ENCODE measurements at regions not wholly inside any gene's neighbourhood (a gene's known extent, or its start where the extent isn't known, plus 50 kb on each side); places are given as distances from the start of the nearest gene placed in this dataset.

DNA sequence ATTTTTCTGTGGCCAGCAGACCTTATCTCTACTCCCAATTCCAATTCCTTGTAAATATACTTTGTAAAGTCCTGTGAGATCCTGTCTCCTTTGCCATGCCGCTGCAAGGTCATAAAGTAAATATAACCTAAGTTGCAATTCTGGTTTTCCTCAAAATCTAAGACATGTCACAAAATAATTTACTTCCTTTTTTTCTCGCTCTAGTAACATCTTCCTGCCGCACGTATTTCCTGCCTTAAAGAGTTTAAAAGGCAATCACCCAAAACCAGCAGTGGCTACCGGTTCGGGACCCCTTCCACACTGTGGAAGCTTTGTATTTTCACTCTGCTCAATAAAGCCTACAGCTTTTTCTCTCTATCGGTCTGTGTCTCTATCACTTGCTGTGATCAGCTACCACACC, 832.0 kb upstream of the SLITRK5 start:
- TF ChIP-seq, protein P1, sequence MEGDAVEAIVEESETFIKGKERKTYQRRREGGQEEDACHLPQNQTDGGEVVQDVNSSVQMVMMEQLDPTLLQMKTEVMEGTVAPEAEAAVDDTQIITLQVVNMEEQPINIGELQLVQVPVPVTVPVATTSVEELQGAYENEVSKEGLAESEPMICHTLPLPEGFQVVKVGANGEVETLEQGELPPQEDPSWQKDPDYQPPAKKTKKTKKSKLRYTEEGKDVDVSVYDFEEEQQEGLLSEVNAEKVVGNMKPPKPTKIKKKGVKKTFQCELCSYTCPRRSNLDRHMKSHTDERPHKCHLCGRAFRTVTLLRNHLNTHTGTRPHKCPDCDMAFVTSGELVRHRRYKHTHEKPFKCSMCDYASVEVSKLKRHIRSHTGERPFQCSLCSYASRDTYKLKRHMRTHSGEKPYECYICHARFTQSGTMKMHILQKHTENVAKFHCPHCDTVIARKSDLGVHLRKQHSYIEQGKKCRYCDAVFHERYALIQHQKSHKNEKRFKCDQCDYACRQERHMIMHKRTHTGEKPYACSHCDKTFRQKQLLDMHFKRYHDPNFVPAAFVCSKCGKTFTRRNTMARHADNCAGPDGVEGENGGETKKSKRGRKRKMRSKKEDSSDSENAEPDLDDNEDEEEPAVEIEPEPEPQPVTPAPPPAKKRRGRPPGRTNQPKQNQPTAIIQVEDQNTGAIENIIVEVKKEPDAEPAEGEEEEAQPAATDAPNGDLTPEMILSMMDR (IDR thresholded peaks at IDR 0.05) = no peak
- no peak for TF ChIP-seq EZH2phosphoT487 (IDR thresholded peaks at IDR 0.05)
- Histone ChIP-seq H3F3A (ENCODE audit: low read depth) (no peaks in the 10 kb centered on the region), H3K36me3 (no peaks in the 10 kb centered on the region), H4K20me1 (ENCODE audit: low read depth) (no peaks in the 10 kb centered on the region), H2AFZ (replicated peaks) (no peak overlapping the region), H3K4me1 (no peaks in the 10 kb centered on the region), H3K9me3 (ENCODE audit: low read depth) (no peaks in the 10 kb centered on the region), H3K27me3 (no peaks in the 10 kb centered on the region), H3K27ac (no peak overlapping the region), H3K4me2 (no peak overlapping the region), H3K4me3 (no peak overlapping the region), H3K79me2 (ENCODE audit: low read depth) (no peaks in the 10 kb centered on the region), H3K9ac (no peak overlapping the region)
- Mint-ChIP-seq H3K27ac (no peak overlapping the region), H3K27me3 (ENCODE audit: insufficient read depth, low read depth) (no peaks in the 10 kb centered on the region), H3K4me1 (no peaks in the 10 kb centered on the region), H3K36me3 (peaks cover 2% of the 10 kb centered on the region), H3K9me3 (peaks cover 16% of the 10 kb centered on the region), H3K4me3 (no peak overlapping the region)
- no peak for DNase-seq (ENCODE audit: low spot score)

DNA sequence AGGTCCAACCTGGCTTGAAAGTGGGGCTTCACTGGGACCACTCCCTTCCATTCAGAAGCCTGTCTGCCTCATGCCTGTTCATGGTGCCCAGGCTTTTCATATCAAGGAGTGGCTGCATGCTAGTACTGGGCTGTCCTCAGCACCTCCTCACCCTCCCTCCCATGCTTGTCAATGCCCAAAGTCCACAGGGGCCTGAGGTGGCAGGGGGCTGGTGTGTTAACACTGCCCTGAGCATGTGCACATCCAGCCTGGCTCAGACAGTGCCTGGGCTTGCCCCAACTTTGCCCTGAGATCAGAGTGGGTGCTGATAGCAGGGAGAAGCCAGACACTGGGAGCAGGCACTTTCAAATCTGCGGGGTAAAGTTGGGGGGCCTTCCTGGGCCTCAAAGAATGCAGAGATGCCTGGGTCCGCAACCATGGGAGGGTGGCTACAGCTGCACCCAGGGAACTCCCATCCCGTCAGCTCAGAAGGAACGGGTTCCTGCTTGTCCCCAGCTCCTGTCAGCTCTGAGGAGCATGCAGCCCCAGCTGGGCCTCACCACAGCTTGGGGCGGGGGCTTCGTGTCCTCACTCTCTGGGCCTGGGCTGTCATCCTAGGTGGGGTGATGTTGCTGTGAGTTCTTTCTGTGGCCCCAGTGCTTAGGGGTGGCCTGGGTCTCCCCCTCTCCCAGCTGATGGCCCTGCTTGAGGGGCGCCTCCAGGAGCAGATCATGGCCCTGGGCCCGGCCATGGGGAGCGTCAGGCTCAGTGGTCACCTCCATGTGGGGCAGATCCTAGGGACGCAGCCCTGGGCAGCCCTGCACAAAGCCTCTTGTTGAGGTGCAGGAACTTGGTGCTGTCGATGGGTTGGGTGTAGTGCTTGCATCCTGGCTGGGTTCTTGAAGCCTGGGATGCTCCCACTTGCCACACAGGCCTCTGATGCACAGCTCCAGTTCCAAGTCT, 830.6 kb upstream of the SLITRK5 start:
- no peak for TF ChIP-seq EZH2 (IDR thresholded peaks at IDR 0.05)
- no peak for TF ChIP-seq EZH2phosphoT487 (IDR thresholded peaks at IDR 0.05)
- TF ChIP-seq, protein P1 (IDR thresholded peaks at IDR 0.05) = no peak
- Histone ChIP-seq H3K9me3 (ENCODE audit: low read depth) (no peaks in the 10 kb centered on the region), H3K27me3 (no peaks in the 10 kb centered on the region), H3K79me2 (ENCODE audit: low read depth) (no peaks in the 10 kb centered on the region), H3K9ac (no peak overlapping the region), H3K4me2 (no peak overlapping the region), H3K27ac (no peak overlapping the region), H4K20me1 (ENCODE audit: low read depth) (no peaks in the 10 kb centered on the region), H2AFZ (replicated peaks) (no peak overlapping the region), H3K4me1 (no peaks in the 10 kb centered on the region), H3K4me3 (no peak overlapping the region), H3F3A (ENCODE audit: low read depth) (no peaks in the 10 kb centered on the region), H3K36me3 (no peaks in the 10 kb centered on the region)
- DNase-seq (ENCODE audit: low spot score) = no peak
- no peaks in the 10 kb centered on the region for H3K27me3 Mint-ChIP-seq (ENCODE audit: insufficient read depth, low read depth)
- H3K27ac Mint-ChIP-seq = no peak overlapping the region
- peaks cover 2% of the 10 kb centered on the region for H3K36me3 Mint-ChIP-seq
- H3K9me3 Mint-ChIP-seq = peaks cover 11% of the 10 kb centered on the region
- H3K4me3 Mint-ChIP-seq = no peak overlapping the region
- H3K4me1 Mint-ChIP-seq = no peaks in the 10 kb centered on the region

DNA sequence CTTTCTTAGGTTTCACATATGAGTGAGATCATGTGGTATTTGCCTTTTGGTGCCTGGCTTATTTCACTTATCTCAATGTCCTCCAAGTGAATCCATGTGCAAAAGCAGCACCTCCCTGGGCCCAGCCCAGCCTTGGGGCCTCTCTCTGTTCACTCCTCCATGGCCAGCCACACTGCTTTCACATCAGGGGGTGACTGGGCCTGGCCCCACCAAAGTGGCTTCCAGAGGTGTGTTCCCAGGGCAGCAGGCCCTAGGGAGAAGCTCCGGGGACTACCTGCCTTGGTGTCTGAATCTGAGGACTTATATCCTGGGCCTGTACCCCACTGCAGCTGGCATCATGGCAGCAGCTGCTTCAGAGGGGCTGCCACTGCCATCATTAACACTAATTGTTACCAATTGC, 829.9 kb upstream of the SLITRK5 start:
- no peak overlapping the region for H3K27ac ChIP-seq
- peaks cover 6% of the 10 kb centered on the region for H3K9me3 Mint-ChIP-seq
- TF ChIP-seq EZH2phosphoT487 (IDR thresholded peaks at IDR 0.05) = no peak
- no peak for TF ChIP-seq EZH2 (IDR thresholded peaks at IDR 0.05)
- TF ChIP-seq, protein P1 (IDR thresholded peaks at IDR 0.05) = no peak

More for the DNA sequence above, 829.9 kb upstream of the SLITRK5 start:
- Histone ChIP-seq H2AFZ (replicated peaks) (no peak overlapping the region), H3K36me3 (no peaks in the 10 kb centered on the region), H3K79me2 (ENCODE audit: low read depth) (no peaks in the 10 kb centered on the region), H3K9ac (no peak overlapping the region), H3K9me3 (ENCODE audit: low read depth) (no peaks in the 10 kb centered on the region), H3K4me1 (no peaks in the 10 kb centered on the region), H3K4me2 (no peak overlapping the region), H3K4me3 (no peak overlapping the region), H3F3A (ENCODE audit: low read depth) (no peaks in the 10 kb centered on the region), H4K20me1 (ENCODE audit: low read depth) (no peaks in the 10 kb centered on the region), H3K27me3 (no peaks in the 10 kb centered on the region)
- H3K4me1 Mint-ChIP-seq = no peaks in the 10 kb centered on the region
- DNase-seq (ENCODE audit: low spot score) = no peak
- no peak overlapping the region for H3K4me3 Mint-ChIP-seq
- peaks cover 2% of the 10 kb centered on the region for H3K36me3 Mint-ChIP-seq
- H3K27me3 Mint-ChIP-seq (ENCODE audit: insufficient read depth, low read depth) = no peaks in the 10 kb centered on the region
- H3K27ac Mint-ChIP-seq = no peak overlapping the region

Measured in neural progenitor cell (in vitro differentiated cells).